CD8-positive, alpha-beta memory T cell (primary cell): ENCODE measurements at regions not wholly inside any gene's neighbourhood (a gene's known extent, or its start where the extent isn't known, plus 50 kb on each side); places are given as distances from the start of the nearest gene placed in this dataset.

Experiments
- CTCF ChIA-PET: fragments of 350-600 bp; sonication (Branson Sonifier 250); formaldehyde crosslinking; loops from one replicate; lab custom pipeline; 2021; ENCODE audit warnings: antibody characterized with exemption; lab: Charles Lee
- POLR2A ChIA-PET: fragments of 350-600 bp; sonication (Branson Sonifier 250); formaldehyde crosslinking; loops from one replicate; lab custom pipeline; 2021; ENCODE audit warnings: antibody characterized with exemption; lab: Charles Lee
- DNase-seq, 5 donors: peaks; one replicate each; pipeline versions ENCODE4 v3.0.0 to v3.0.0-alpha.2; 2020 to 2022; ENCODE audit warnings: mixed read lengths in 1 of 5
- H3K27ac ChIP-seq: one replicate; pipeline ENCODE4 v1.7.0; 2013; ENCODE audit warnings: low read depth, mild to moderate bottlenecking, low read length, moderate library complexity
- H3K27me3 ChIP-seq: 2 replicates; pipeline ENCODE4 v1.7.0; 2013; ENCODE audit warnings: low read length, mild to moderate bottlenecking; ENCODE audit not compliant: insufficient read depth, poor library complexity, severe bottlenecking
- H3K36me3 ChIP-seq: 2 replicates; pipeline ENCODE4 v1.7.0; 2013; ENCODE audit warnings: mild to moderate bottlenecking, low read length, moderate library complexity; ENCODE audit not compliant: insufficient read depth
- H3K4me1 ChIP-seq: 2 replicates; pipeline ENCODE4 v1.7.0; 2013; ENCODE audit warnings: mild to moderate bottlenecking, low read length, moderate library complexity; ENCODE audit not compliant: insufficient read depth
- H3K4me3 ChIP-seq: 2 replicates; pipeline ENCODE4 v1.7.0; 2013; ENCODE audit warnings: mild to moderate bottlenecking, low read length
- H3K9me3 ChIP-seq: 2 replicates; pipeline ENCODE4 v1.7.0; 2013; ENCODE audit warnings: mild to moderate bottlenecking, low read length
- H3K27ac Mint-ChIP-seq, 8 donors: one replicate each; pipeline ENCODE4 v1.8.0; 2020 to 2021; ENCODE audit warnings: mixed read lengths in 8 of 8, mild to moderate bottlenecking in 6 of 8, inconsistent platforms in 3 of 8, moderate library complexity in 3 of 8
- H3K27me3 Mint-ChIP-seq, 2 donors: one replicate each; pipeline ENCODE4 v1.8.0; 2020 to 2021; ENCODE audit warnings: mixed read lengths in 2 of 2, mild to moderate bottlenecking in 1 of 2, moderate library complexity in 1 of 2
- H3K36me3 Mint-ChIP-seq, 3 donors: one replicate each; pipeline ENCODE4 v1.8.0; 2020 to 2021; ENCODE audit warnings: mixed read lengths in 3 of 3, inconsistent platforms in 1 of 3, mild to moderate bottlenecking in 1 of 3
- H3K4me1 Mint-ChIP-seq, 3 donors: one replicate each; pipeline ENCODE4 v1.8.0; 2020 to 2021; ENCODE audit warnings: mixed read lengths in 3 of 3, inconsistent platforms in 1 of 3, mild to moderate bottlenecking in 1 of 3
- H3K4me3 Mint-ChIP-seq, 7 donors: one replicate each; pipeline ENCODE4 v1.8.0; 2020 to 2021; ENCODE audit warnings: mixed read lengths in 7 of 7, mild to moderate bottlenecking in 6 of 7, moderate library complexity in 4 of 7, inconsistent platforms in 2 of 7
- H3K9me3 Mint-ChIP-seq, 5 donors: one replicate each; pipeline ENCODE4 v1.8.0; 2020 to 2022; ENCODE audit warnings: mixed read lengths in 5 of 5, mild to moderate bottlenecking in 3 of 5, moderate library complexity in 2 of 5, inconsistent platforms in 1 of 5

DNA sequence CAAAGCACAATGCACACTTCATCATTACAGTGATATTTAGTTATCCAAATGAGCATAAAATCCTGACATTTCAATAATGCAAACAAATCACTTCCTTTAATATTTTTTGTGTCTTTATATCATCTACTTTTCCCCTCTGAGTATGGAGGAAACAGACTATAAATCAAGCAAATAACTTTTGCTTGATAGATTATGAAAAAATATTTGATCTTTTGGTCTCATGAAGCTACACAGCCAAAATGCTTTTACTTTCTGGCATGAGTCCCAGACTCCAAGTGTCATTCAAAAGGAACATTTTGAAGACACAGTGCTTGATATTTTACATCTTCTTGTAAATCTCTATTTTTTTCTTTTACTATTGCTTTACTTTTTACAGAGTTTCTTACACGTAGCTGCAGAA lies 215.3 kb upstream of the ROBO1 start:
- POLR2A ChIA-PET: no interaction called here
- no peaks in the 10 kb centered on the region for H3K4me1 ChIP-seq
- no peaks in the 10 kb centered on the region for H3K9me3 ChIP-seq
- H3K27me3 ChIP-seq: no peaks in the 10 kb centered on the region
- H3K4me3 ChIP-seq: no peak overlapping the region
- Mint-ChIP-seq H3K27ac (no peak overlapping the region), H3K27me3 (no peaks in the 10 kb centered on the region), H3K4me3 (no peak overlapping the region), H3K4me1 (no peaks in the 10 kb centered on the region), H3K36me3 (peaks cover 0 to 2% (median 0%) of the 10 kb centered on the region in 3 donors), H3K9me3 (peaks cover 3 to 18% (median 3%) of the 10 kb centered on the region in 5 donors)
- no peak for DNase-seq
- CTCF ChIA-PET: no interaction called here
- H3K36me3 ChIP-seq: no peaks in the 10 kb centered on the region
- H3K27ac ChIP-seq: no peak overlapping the region

DNA sequence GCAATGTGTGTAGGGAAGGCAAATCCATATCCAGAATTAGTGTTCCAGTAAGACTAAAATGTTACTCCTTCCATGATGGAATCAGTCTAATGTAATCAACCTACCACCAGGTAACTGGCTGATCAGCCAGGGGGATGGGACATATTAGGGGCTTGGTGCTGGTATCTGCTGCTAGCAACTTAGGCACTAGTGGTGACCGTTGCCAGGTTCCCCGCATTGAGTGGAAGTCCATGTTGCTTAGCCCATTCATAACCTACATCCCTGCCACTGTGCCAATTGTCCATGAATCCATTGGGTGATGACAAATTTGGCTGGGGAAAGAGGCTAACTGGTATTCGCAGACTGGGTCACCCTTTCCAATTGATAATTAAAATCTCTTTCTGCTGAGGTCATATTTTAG lies 212.2 kb upstream of the ROBO1 start:
- no peaks in the 10 kb centered on the region for H3K4me1 ChIP-seq
- Mint-ChIP-seq H3K27ac (no peak overlapping the region), H3K4me1 (no peaks in the 10 kb centered on the region), H3K36me3 (no peaks in the 10 kb centered on the region), H3K27me3 (no peaks in the 10 kb centered on the region), H3K4me3 (no peak overlapping the region), H3K9me3 (peaks cover 4 to 24% (median 11%) of the 10 kb centered on the region in 5 donors)
- ChIA-PET POLR2A (no interaction called here), CTCF (no interaction called here)
- H3K36me3 ChIP-seq: no peaks in the 10 kb centered on the region
- no peaks in the 10 kb centered on the region for H3K9me3 ChIP-seq
- H3K27ac ChIP-seq: no peak overlapping the region
- no peak overlapping the region for H3K4me3 ChIP-seq
- no peak for DNase-seq
- no peaks in the 10 kb centered on the region for H3K27me3 ChIP-seq

DNA sequence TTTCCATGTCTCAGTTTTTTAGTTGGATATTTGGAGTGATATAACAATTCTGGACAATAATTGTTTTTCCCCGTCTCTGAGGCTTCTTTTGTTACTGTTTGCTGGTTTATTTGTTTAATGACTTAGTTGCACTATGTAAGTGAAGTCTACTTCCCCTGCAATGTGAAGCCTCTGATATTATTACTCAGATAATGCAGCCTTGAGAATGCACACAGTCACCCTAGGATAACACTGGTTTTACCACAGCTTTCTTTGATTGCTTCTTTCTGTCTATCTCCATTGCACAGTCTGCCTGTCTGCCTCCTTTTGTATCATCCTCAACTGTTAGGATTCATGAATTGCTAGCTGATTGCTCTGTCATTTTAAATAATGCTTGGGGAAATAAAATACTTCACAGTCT lies 208.7 kb upstream of the ROBO1 start:
- no peaks in the 10 kb centered on the region for H3K36me3 ChIP-seq
- Mint-ChIP-seq H3K4me1 (no peaks in the 10 kb centered on the region), H3K9me3 (peaks cover 4 to 26% (median 17%) of the 10 kb centered on the region in 5 donors), H3K27me3 (no peaks in the 10 kb centered on the region), H3K27ac (no peak overlapping the region), H3K36me3 (no peaks in the 10 kb centered on the region), H3K4me3 (no peak overlapping the region)
- ChIA-PET CTCF (no interaction called here), POLR2A (no interaction called here)
- H3K4me1 ChIP-seq: no peaks in the 10 kb centered on the region
- no peak overlapping the region for H3K4me3 ChIP-seq
- H3K9me3 ChIP-seq: no peaks in the 10 kb centered on the region
- H3K27me3 ChIP-seq: no peaks in the 10 kb centered on the region
- no peak for DNase-seq
- no peak overlapping the region for H3K27ac ChIP-seq

DNA sequence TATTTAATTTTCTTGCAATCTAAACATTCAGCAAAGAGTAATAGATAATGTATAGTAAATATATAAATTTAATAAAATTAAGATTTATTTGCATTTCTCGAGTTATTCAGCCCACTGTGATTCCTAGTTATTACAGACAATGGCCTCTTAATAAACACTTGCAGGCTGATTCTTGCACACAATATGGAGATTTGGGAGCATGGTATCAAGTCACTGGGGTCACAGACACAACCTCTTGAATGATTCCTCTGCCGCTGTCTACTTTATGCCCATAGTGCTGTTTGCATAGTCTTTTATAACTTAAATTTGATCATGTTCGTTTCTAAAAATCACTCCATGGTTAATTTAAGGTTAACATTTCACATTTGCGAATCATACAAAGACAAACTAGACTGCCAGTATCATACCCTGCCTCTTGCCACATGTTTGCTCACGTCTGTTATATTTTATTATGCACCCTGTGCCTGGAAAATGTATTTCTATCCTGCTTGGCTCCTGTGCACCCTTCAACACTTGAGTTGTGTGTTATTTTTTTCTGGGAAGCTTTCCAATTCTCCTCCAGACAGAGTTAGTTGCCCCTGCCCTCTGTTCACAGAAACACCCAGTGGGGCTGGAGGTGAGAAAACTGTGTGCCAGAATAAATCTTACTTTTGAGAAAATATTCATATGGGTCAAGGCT lies 206.3 kb upstream of the ROBO1 start:
- no peaks in the 10 kb centered on the region for H3K36me3 Mint-ChIP-seq
- H3K27ac Mint-ChIP-seq: no peak overlapping the region
- H3K4me1 Mint-ChIP-seq: no peaks in the 10 kb centered on the region
- no peak overlapping the region for H3K4me3 Mint-ChIP-seq
- no peak overlapping the region for H3K4me3 ChIP-seq
- H3K9me3 Mint-ChIP-seq: peaks cover 4 to 35% (median 12%) of the 10 kb centered on the region in 5 donors
- CTCF ChIA-PET: no interaction called here
- H3K9me3 ChIP-seq: no peaks in the 10 kb centered on the region
- no peaks in the 10 kb centered on the region for H3K27me3 Mint-ChIP-seq
- H3K27ac ChIP-seq: no peak overlapping the region
- DNase-seq: no peak
- no peaks in the 10 kb centered on the region for H3K27me3 ChIP-seq
- H3K4me1 ChIP-seq: no peaks in the 10 kb centered on the region
- POLR2A ChIA-PET: no interaction called here
- H3K36me3 ChIP-seq: no peaks in the 10 kb centered on the region

DNA sequence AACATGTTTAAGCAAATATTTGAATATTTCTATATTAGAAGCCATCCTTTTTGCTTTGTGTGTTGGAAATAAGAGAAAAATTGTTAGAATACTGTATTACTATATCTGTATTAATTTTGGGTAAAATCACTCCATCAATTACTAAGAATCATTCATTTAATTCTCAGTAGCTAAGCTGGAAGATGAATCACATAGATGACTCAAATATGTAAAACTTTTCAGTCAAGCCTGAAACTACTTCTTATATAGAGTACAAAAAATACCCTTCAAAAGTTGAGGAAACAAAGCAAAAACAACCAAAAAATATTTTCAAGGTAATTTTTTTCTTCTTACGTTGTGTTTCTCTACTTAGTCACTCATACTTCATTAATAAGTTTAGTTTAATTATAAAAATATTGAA lies 205.7 kb upstream of the ROBO1 start:
- Histone ChIP-seq H3K36me3 (no peaks in the 10 kb centered on the region), H3K27ac (no peak overlapping the region), H3K4me1 (no peaks in the 10 kb centered on the region), H3K4me3 (no peak overlapping the region), H3K27me3 (no peaks in the 10 kb centered on the region), H3K9me3 (no peaks in the 10 kb centered on the region)
- Mint-ChIP-seq H3K27ac (no peak overlapping the region), H3K4me3 (no peak overlapping the region), H3K36me3 (no peaks in the 10 kb centered on the region), H3K9me3 (peaks cover 4 to 37% (median 11%) of the 10 kb centered on the region in 5 donors), H3K27me3 (no peaks in the 10 kb centered on the region), H3K4me1 (no peaks in the 10 kb centered on the region)
- DNase-seq: no peak
- ChIA-PET CTCF (no interaction called here), POLR2A (no interaction called here)

DNA sequence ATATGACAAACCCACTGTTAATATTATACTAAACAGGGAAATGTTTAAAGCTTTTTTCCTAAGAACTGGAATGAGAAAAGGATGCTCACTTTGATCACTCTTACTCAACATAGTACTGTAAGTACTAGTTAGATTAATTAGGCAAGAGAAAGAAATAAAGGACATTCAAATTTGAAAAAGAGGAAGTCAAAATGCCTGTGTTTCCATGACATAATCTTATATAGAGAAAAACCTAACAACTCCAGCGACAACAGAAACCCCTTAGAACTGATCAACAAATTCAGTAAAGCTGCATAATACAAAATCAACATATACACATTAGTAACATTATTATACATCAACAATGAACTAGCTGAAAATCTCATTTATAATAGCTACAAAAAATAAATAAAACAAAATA lies 200.6 kb upstream of the ROBO1 start:
- Histone ChIP-seq H3K27ac (no peak overlapping the region), H3K27me3 (no peaks in the 10 kb centered on the region), H3K9me3 (no peaks in the 10 kb centered on the region), H3K4me1 (no peaks in the 10 kb centered on the region), H3K4me3 (no peak overlapping the region), H3K36me3 (no peaks in the 10 kb centered on the region)
- Mint-ChIP-seq H3K4me3 (no peak overlapping the region), H3K9me3 (peaks cover 10 to 26% (median 13%) of the 10 kb centered on the region in 5 donors), H3K4me1 (no peaks in the 10 kb centered on the region), H3K36me3 (no peaks in the 10 kb centered on the region), H3K27ac (no peak overlapping the region), H3K27me3 (no peaks in the 10 kb centered on the region)
- DNase-seq: no peak
- CTCF ChIA-PET: no interaction called here
- POLR2A ChIA-PET: no interaction called here

DNA sequence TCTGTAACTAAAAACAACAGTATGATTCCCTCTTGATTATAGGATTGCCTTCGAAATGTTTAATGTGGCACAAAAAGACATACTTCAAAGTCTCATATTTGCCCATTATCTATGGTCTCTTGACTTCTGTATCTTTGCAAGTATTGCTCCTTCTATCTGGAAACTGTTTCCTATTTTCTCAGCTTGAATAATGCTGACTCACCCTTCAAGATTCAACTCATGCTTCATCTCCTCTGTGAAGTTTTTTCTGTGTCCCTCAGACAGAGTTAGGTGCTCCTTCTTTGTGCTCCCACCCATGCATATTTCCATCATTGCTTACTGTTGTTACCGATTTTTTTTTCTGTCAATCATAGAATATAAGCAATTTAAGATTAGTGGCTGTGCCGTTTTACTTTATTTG lies 192.8 kb upstream of the ROBO1 start:
- H3K4me1 Mint-ChIP-seq: no peaks in the 10 kb centered on the region
- DNase-seq: no peak
- H3K27ac ChIP-seq: no peak overlapping the region
- POLR2A ChIA-PET: no interaction called here
- H3K27me3 ChIP-seq: no peaks in the 10 kb centered on the region
- peaks cover 6 to 20% (median 15%) of the 10 kb centered on the region in 5 donors for H3K9me3 Mint-ChIP-seq
- no peak overlapping the region for H3K4me3 ChIP-seq
- no peaks in the 10 kb centered on the region for H3K9me3 ChIP-seq
- H3K4me3 Mint-ChIP-seq: no peak overlapping the region
- no peaks in the 10 kb centered on the region for H3K4me1 ChIP-seq
- no peaks in the 10 kb centered on the region for H3K36me3 Mint-ChIP-seq
- H3K27me3 Mint-ChIP-seq: no peaks in the 10 kb centered on the region
- no peaks in the 10 kb centered on the region for H3K36me3 ChIP-seq
- no peak overlapping the region for H3K27ac Mint-ChIP-seq
- CTCF ChIA-PET: no interaction called here

DNA sequence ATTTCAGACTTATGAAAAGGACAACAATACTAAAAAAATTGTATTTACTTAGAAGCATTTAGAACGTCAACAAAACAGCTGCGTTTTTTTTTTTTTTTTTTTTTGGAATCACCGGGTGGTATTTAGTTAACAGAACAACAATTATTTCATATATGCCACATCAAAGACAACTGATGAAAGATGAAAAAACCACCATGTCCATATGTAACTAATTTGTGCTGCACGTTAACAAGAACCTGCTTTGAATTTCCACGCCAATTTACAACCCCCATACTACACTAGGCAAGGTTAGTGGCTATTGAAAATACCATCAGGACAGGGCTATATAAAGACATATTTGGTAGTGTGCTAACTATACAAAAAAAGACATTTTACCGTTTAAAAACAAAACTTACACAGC lies 189.3 kb upstream of the ROBO1 start:
- no peak overlapping the region for H3K4me3 Mint-ChIP-seq
- ChIA-PET POLR2A (no interaction called here), CTCF (interaction anchor here (1.2 kb wide), 1 partner anchor 19 kb away, joined by 3 read pairs; no protein-coding TSS in a partner anchor)
- DNase-seq: no peak
- H3K36me3 ChIP-seq: no peaks in the 10 kb centered on the region
- H3K9me3 Mint-ChIP-seq: peaks cover 5 to 17% (median 13%) of the 10 kb centered on the region in 5 donors
- no peaks in the 10 kb centered on the region for H3K4me1 ChIP-seq
- H3K4me1 Mint-ChIP-seq: no peaks in the 10 kb centered on the region
- no peak overlapping the region for H3K27ac ChIP-seq
- H3K9me3 ChIP-seq: peaks cover 4% of the 10 kb centered on the region
- no peak overlapping the region for H3K4me3 ChIP-seq
- no peaks in the 10 kb centered on the region for H3K36me3 Mint-ChIP-seq
- H3K27me3 ChIP-seq: no peaks in the 10 kb centered on the region
- no peaks in the 10 kb centered on the region for H3K27me3 Mint-ChIP-seq
- no peak overlapping the region for H3K27ac Mint-ChIP-seq
